22Rv1 (cell line): ENCODE measurements at regions not wholly inside any gene's neighbourhood (a gene's known extent, or its start where the extent isn't known, plus 50 kb on each side); places are given as distances from the start of the nearest gene placed in this dataset.

Experiments
- ZFX ChIP-seq: fragments of 450-650 bp; IDR thresholded peaks from 2 replicates; pipeline ENCODE4 v1.6.1; 2017; ENCODE audit warnings: antibody characterized with exemption, borderline replicate concordance
- TF ChIP-seq, protein P1 (sequence below): fragments of 450-650 bp; IDR thresholded peaks from 2 replicates; pipeline ENCODE4 v1.5.1; 2017; ENCODE audit warnings: mild to moderate bottlenecking

DNA sequence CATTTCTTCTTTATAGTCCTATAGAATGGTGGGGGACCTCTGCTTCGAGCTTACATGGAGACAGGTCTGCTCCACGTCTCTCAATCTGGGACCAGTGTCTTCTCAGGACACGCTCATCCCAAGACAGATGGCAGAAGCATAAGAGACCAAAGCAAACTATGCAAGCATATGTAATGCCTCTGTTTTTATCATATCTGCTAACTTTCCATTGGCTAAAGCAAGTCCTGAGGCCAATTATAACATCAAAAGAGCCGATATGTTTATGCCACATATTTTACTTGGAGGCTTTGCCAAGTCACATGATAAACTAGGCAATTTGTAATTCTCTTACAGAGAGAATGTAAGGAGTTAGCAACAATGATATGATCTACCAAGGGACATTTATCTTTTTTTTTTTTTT lies 102.6 kb upstream of the NRBF2 start:
- TF ChIP-seq, protein P1, sequence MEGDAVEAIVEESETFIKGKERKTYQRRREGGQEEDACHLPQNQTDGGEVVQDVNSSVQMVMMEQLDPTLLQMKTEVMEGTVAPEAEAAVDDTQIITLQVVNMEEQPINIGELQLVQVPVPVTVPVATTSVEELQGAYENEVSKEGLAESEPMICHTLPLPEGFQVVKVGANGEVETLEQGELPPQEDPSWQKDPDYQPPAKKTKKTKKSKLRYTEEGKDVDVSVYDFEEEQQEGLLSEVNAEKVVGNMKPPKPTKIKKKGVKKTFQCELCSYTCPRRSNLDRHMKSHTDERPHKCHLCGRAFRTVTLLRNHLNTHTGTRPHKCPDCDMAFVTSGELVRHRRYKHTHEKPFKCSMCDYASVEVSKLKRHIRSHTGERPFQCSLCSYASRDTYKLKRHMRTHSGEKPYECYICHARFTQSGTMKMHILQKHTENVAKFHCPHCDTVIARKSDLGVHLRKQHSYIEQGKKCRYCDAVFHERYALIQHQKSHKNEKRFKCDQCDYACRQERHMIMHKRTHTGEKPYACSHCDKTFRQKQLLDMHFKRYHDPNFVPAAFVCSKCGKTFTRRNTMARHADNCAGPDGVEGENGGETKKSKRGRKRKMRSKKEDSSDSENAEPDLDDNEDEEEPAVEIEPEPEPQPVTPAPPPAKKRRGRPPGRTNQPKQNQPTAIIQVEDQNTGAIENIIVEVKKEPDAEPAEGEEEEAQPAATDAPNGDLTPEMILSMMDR = no peak
- TF ChIP-seq ZFX = no peak
